GM12878 (cell line): ENCODE measurements at regions not wholly inside any gene's neighbourhood (a gene's known extent, or its start where the extent isn't known, plus 50 kb on each side); places are given as distances from the start of the nearest gene placed in this dataset.

Experiments
- BACH1 ChIP-seq: fragments of 450-650 bp; IDR thresholded peaks from 2 replicates; pipeline ENCODE4 v1.6.1; 2017; ENCODE audit warnings: mild to moderate bottlenecking, borderline replicate concordance
- CEBPB ChIP-seq, 2 experiments: fragments of 150-350 bp in 1 of 2; IDR thresholded peaks; 2 replicates each; pipeline ENCODE4 v1.6.1; 2012 to 2014; ENCODE audit warnings: low read depth in 2 of 2, low read length in 2 of 2, borderline replicate concordance in 1 of 2, inconsistent platforms in 1 of 2
- CTCF ChIP-seq, 3 experiments: IDR thresholded peaks in 2 of 3; conservative IDR thresholded peaks in 1 of 3; 2 replicates each; pipeline ENCODE4 v1.5.1; 2011; ENCODE audit warnings: low read depth in 3 of 3, low read length in 3 of 3, mild to moderate bottlenecking in 3 of 3, control low read depth in 2 of 3, moderate library complexity in 2 of 3, inconsistent platforms in 1 of 3, mixed read lengths in 1 of 3; ENCODE audit not compliant: control insufficient read depth in 2 of 3, insufficient read depth in 1 of 3; ENCODE audit errors: extremely low read depth in 1 of 3
- IKZF2 ChIP-seq, 2 experiments: fragments of 450-650 bp; IDR thresholded peaks; 2 replicates each; pipeline ENCODE4 v1.6.1; 2017; ENCODE audit warnings: mild to moderate bottlenecking in 2 of 2, moderate library complexity in 2 of 2
- NR2F1 ChIP-seq: fragments of 450-650 bp; conservative IDR thresholded peaks from 2 replicates; pipeline ENCODE4 v1.6.1; 2017; ENCODE audit warnings: mild to moderate bottlenecking
- POLR2AphosphoS5 ChIP-seq: IDR thresholded peaks from 2 replicates; pipeline ENCODE4 v1.6.1; 2011; ENCODE audit warnings: mild to moderate bottlenecking, low read length, inconsistent platforms
- RFX5 ChIP-seq: IDR thresholded peaks from 2 replicates; pipeline ENCODE4 v1.6.1; 2011; ENCODE audit warnings: low read depth, low read length, improper control_type of control experiment
- ZZZ3 ChIP-seq: IDR thresholded peaks from 2 replicates; pipeline ENCODE4 v1.6.1; 2011; ENCODE audit warnings: low read depth; ENCODE audit not compliant: control insufficient read depth, insufficient read length
- TF ChIP-seq, protein P1 (sequence below): IDR thresholded peaks from 2 replicates; pipeline ENCODE4 v1.6.1; 2012; ENCODE audit warnings: low read depth, low read length, improper control_type of control experiment

- TF ChIP-seq, protein P1, sequence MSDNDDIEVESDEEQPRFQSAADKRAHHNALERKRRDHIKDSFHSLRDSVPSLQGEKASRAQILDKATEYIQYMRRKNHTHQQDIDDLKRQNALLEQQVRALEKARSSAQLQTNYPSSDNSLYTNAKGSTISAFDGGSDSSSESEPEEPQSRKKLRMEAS, result no peak
- TF ChIP-seq BACH1 (no peak), CEBPB (IDR thresholded peaks at IDR 0.05; ENCODE audit: borderline replicate concordance in 1 of 2, low read depth in 2 of 2, low read length in 2 of 2) (no peak), CTCF (IDR thresholded peaks at IDR 0.05 in 2 of 3, conservative IDR thresholded peaks at IDR 0.05 in 1 of 3; ENCODE audit: control insufficient read depth in 2 of 3, extremely low read depth in 1 of 3, insufficient read depth in 1 of 3, low read depth in 3 of 3, low read length in 3 of 3) (no peak), ZZZ3 (no peak), RFX5 (no peak), NR2F1 (no peak), IKZF2 (IDR thresholded peaks at IDR 0.05) (no peak), POLR2AphosphoS5 (no peak)
Observed at GRCh38 chr12:75815756-75816155, 215.8 kb downstream of the PHLDA1 start.
